ENCODE measurements at regions not wholly inside any gene's neighbourhood (a gene's known extent, or its start where the extent isn't known, plus 50 kb on each side); places are given as distances from the start of the nearest gene placed in this dataset.
"Not testable (repeated sequence)": the region's sequence is repeated elsewhere in the genome, so short reads cannot be mapped to it uniquely, and the experiment has no call there.

DNA sequence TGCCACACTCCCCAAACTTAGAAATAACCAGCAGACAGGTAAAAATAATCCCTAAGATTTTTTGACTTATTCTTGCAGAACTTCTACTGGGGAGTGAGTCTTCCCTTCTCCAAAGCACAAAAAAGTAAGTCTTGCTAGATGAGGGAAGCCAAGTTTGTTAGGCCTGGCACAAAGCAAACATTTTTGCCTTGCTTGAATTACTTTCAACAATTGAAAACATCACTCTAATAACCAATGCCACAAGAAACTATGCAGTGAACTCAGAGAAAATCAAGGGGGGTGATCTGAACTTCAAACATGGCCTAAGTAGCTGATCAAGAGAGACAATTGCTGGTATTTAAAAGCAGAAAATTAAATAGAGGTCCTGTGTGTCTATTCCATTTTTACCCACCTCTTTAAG lies 123.6 kb upstream of the SLC1A3 start:
- no peak for DNase-seq

- no peak for DNase-seq
Observed at GRCh38 chr5:36489505-36489904, 116.9 kb upstream of the SLC1A3 start.

DNA sequence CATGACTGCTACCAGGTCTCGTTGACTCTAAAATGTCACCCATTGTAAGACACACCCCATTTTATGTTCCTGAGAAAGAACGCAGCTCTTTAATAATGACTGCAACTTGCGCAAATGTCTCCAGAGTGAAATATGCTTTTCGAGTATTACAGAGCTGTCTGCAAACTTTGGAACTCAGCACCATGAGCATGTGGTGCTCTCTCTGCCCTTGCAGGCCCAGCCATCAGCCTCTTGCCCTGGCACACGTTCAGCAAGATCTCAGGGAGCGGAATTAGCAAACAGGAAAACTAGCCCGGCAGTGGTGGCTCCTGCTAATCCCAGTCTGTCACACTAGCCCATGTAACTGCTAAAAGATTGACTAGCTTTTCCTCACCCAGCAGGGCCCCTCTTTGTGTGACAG lies 114.5 kb upstream of the SLC1A3 start:
- peak in 1 of 2 experiments; percentile 20 for DNase-seq

- no peak for DNase-seq
Observed at GRCh38 chr5:36492984-36493654, 113.3 kb upstream of the SLC1A3 start.

GRCh38 chr5:36494028-36494427 lies 112.4 kb upstream of the SLC1A3 start:
- no peak for DNase-seq

- no peak for DNase-seq
Observed at GRCh38 chr5:36494841-36495601, 111.4 kb upstream of the SLC1A3 start.

DNA sequence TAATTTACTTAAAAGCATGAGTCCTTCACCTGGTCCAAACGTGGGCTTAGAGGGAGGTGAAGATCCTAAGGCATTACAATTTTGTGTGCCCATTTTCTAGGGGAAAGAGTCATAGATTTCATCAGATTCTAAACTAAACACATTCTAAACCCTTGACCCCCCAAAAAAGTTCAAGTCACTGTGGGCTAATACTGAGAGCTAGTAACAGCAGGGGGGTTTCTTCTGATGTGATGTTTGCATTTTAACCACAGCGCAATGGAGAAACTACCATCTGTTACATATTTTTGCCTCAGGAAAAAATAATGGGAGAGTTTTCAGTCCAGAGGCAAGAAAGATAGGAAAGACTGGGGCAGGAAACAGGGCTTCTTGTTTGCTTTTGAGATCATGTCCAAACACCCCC lies 110.8 kb upstream of the SLC1A3 start:
- DNase-seq, result peak in 1 of 2 experiments; percentile 40

DNA sequence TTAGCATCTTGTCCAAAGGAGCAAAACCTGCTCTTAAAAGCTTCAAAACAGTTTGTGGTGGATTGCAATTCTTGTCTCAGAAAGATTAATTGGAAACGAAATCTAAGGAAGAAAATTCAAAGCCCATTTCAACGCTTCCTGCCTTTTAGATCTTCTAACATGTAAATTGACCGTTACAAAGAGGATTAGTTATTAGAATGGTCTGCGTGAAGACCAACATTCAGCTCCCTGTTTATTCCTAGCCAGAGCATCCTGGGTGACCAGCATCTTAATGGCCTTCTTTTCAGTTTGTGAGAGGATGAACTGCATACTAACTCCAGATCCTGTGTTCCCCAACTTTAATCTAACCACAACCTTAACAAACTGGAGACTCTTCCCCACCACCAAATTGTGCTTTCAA lies 109.9 kb upstream of the SLC1A3 start:
- DNase-seq, result no peak

GRCh38 chr5:36502608-36503007 lies 103.8 kb upstream of the SLC1A3 start:
- no peak for DNase-seq

GRCh38 chr5:36505021-36505420 lies 101.4 kb upstream of the SLC1A3 start:
- no peak for DNase-seq

DNA sequence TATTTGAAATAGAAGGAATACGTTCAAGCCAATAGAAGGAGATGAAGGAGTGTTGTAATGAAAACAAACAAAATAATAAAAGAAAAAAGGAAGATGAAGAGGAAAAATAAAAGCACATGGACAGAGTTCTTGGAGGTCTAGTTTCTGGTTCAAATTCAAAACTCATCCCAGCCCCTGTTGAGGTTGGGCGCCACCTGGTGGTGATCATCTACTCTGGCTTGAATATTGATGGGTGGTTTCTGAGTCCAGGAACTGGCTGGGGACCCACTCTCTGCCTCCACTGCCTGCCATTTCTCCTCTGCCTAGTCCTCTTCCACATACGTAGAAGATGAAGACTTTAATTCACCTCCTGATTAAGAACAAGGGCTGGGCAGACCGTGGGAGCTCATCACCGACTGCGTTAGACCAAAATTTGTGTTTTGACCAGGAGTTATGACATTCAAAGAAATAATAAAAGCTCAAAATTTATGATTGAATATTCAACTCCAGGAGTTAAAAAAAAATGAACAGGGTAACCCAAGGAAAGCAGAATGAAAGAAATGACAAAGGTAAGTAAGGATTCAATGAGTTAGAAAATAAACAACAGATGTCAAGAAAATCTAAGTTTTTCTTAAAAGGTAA lies 99.0 kb upstream of the SLC1A3 start:
- peak; percentile 44 to 68 for DNase-seq

DNA sequence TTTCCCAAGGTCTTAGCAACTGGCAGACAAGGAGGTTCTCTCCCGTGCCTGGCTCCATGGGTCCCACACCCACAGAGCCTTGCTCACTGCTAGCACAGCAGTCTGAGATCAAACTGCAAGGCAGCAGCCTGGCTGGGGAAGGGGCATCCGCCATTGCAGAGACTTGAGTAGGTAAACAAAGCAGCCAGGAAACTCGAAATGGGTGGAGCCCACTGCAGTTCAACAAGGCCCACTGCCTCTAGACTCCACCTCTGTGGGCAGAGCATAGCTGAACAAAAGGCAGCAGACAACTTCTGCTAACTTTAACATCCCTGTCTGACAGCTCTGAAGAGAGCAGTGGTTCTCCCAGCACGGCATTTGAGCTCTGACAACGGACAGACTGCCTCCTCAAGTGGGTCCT lies 98.1 kb upstream of the SLC1A3 start:
- DNase-seq, result not testable (repeated sequence)

DNA sequence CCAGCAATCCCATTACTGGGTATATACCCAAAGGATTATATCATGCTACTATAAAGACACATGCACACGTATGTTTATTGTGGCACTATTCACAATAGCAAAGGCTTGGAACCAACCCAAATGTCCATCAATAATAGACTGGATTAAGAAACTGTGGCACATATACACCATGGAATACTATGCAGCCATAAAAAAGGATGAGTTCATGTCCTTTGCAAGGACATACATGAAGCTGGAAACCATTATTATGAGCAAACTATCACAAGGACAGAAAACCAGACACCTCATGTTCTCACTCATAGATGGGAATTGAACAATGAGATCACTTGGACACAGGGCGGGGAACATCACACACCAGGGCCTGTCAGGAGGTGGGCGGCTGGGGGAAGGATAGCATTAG lies 92.8 kb upstream of the SLC1A3 start:
- not testable (repeated sequence) for DNase-seq

DNA sequence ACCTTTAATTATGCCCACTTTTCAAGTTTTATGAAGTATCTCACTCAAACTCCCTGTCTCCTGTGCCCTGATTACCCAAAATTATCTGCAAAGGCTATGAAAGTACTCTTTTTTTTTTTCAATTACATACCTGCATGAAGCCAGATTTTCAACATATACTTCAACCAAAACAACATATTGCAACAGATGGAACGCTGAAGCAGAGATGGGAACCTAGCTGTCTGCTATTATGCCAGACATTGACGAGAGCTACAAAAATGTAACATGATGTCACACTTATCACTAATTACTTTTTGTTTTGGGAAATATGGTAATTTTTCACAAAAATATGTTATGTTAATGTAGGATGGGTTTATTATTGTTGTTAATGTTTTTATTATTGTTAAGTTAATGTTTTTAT lies 86.5 kb upstream of the SLC1A3 start:
- peak in 1 of 2 experiments; percentile 43 for DNase-seq

DNA sequence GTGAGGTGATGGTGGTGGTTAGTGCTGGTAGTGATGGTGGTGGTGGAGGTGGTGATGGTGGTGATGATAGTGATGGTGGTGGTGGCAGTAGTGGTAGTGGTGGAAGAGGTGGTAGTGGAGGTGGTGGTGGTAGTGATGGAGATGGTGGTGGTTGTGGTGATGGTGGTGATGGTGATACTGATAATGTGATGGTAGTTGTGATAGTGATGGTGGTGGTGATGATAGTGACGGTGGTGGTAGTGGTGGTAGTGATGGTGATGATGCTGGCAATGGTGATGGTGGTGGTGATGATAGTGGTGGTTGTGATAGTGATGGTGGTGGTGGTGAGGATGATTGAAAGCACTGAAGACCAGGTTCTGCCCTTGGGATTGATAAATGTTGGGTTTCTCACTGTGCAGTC lies 85.2 kb upstream of the SLC1A3 start:
- DNase-seq, result no peak

DNA sequence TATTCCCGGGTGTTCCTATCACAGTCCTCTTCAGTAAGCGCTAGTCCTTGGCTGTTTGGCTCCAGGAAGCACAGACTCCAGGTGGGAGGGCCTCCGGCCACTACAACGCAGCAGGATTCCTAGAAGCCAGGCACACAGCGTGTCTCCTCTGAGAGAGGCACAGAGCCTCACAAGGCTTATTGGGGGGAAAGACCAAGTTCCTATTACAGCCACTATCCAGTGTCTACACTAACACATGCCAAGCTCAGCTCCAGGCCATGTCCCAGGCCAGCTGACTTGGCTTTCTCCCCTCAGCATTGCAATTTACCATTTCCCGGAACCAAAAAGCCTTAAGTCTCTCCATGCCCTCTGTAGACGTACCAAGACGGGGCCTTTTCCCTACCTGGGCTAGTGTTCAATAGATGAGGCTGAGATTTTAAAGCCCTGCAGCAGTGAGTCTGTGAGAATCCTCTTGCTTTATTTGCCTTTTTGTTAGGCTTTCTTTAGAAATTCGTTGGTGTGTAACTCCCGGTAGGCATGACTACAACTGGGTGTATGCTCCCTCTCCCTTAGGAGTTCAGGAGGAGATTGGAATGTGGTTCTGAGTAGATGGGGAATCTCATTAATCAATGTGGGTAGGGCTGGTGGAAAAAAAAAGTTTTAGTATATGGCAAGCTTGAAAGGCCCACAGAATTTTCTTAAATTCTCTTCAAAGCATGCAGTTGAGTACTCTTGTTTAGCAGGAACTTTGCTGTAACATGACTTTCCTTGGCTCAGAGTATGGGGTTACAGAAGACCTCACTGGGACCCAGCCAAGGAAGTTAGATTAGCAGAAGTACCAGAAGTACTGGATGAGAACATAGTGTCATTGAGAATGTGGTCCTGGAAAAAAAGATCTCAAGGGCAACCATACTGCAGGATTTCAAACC lies 84.3 kb upstream of the SLC1A3 start:
- DNase-seq, result no peak

DNA sequence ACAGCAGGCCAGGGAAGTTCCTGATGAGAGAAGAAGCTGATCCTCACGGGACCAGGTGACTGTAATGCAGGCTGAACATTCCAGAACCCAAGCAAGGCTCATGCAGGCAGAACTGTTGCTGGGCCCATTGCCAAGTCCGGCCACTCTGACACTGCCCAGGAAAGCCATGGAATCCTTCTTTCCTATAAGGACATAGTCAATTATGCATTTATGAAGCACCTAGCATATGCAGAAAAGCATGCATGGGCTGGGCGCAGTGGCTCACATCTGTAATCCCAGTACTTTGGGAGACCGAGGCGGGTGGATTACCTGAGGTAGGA lies 83.7 kb upstream of the SLC1A3 start:
- no peak for DNase-seq

GRCh38 chr5:36523450-36523849 lies 83.0 kb upstream of the SLC1A3 start:
- no peak for DNase-seq

DNA sequence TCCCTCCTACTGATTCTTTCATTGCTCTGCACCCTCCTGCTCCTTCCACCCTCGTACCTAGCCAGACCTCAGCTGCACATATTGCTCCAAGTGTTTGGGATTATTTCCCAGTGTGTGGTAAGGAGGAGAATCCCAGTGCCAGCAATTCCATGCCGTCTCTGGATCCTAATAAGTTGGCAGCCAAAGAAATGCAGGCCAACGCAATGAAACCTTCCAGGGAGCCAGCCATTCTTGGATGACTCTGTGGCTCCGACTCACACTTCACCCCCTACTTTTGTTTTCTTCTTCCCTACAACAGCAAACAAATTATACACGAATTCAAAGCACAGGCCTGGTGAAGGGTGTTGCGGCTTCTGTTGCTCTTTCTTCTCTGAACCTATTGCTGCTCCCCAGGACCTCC lies 82.5 kb upstream of the SLC1A3 start:
- DNase-seq, result no peak

GRCh38 chr5:36526537-36526936 lies 79.9 kb upstream of the SLC1A3 start:
- DNase-seq, result no peak

- no peak for DNase-seq
Observed at GRCh38 chr5:36528588-36528987, 77.8 kb upstream of the SLC1A3 start.

GRCh38 chr5:36529142-36529541 lies 77.3 kb upstream of the SLC1A3 start:
- DNase-seq, result no peak

DNA sequence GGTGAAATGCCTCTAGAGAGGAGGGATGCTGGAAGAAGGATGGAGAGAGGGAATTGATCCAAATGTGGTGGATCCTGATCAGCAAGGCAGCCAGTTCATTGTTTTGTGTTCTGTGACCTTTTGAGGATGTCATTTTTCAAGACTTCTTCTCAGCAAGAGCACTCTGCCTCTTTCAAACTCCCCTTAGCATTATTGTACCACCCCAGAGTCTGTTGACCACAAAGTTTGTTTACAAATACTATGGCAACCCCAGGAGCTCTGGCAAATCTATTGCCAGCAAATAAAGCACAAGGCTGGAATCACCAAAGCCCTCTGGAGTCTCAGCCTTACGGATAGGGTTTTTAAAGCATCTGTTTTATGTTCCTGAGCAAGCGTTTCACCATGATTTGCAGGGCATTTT lies 76.2 kb upstream of the SLC1A3 start:
- no peak for DNase-seq

Data from NCI-H524 (cell line).